ENCODE measurements at regions not wholly inside any gene's neighbourhood (a gene's known extent, or its start where the extent isn't known, plus 50 kb on each side); places are given as distances from the start of the nearest gene placed in this dataset.
"Not testable (repeated sequence)": the region's sequence is repeated elsewhere in the genome, so short reads cannot be mapped to it uniquely, and the experiment has no call there.

DNA sequence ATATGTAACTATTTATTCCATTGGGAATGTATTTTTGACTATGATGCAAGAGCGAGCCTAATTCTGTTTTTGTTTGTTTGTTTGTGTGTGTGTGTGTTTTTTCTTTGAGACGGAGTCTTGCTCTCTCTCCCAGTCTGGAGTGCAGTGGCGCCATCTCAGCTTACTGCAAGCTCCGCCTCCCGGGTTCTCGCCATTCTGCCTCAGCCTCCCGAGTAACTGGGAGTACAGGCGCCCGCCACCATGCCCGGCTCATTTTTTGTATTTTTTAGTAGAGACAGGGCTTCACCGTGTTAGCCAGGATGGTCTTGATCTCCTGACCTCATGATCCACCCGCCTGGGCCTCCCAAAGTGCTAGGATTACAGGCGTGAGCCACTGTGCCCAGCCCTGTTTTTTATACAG lies 415.4 kb upstream of the CDIN1 start:
- not testable (repeated sequence) for H3K4me3 ChIP-seq (ENCODE audit: low read length in 2 of 2); H3K36me3 ChIP-seq (ENCODE audit: control insufficient read depth in 2 of 2, insufficient read depth in 2 of 2, low read length in 2 of 2); H3K27ac ChIP-seq (ENCODE audit: low read depth in 2 of 2, low read length in 2 of 2); H3K9ac ChIP-seq (ENCODE audit: low read depth in 1 of 2, low read length in 2 of 2); H3K4me1 ChIP-seq (ENCODE audit: control insufficient read depth in 2 of 2, insufficient read depth in 2 of 2, low read length in 2 of 2); H3K9me3 ChIP-seq (ENCODE audit: control insufficient read depth in 2 of 2, low read length in 2 of 2); H3K27me3 ChIP-seq (ENCODE audit: control insufficient read depth in 2 of 2, insufficient read depth in 2 of 2, low read length in 2 of 2)

- no peak overlapping the region for H3K4me3 ChIP-seq (ENCODE audit: low read length in 2 of 2)
- peaks cover under 1 to 12% of the 10 kb centered on the region in 2 donors for H3K4me1 ChIP-seq (ENCODE audit: control insufficient read depth in 2 of 2, insufficient read depth in 2 of 2, low read length in 2 of 2)
- no peak overlapping the region for H3K27ac ChIP-seq (ENCODE audit: low read depth in 2 of 2, low read length in 2 of 2)
- H3K27me3 ChIP-seq (ENCODE audit: control insufficient read depth in 2 of 2, insufficient read depth in 2 of 2, low read length in 2 of 2): no peaks in the 10 kb centered on the region
- H3K9me3 ChIP-seq (ENCODE audit: control insufficient read depth in 2 of 2, low read length in 2 of 2): no peaks in the 10 kb centered on the region
- no peak overlapping the region for H3K9ac ChIP-seq (ENCODE audit: low read depth in 1 of 2, low read length in 2 of 2)
- H3K36me3 ChIP-seq (ENCODE audit: control insufficient read depth in 2 of 2, insufficient read depth in 2 of 2, low read length in 2 of 2): no peaks in the 10 kb centered on the region
These were observed 406.5 kb upstream of the CDIN1 start for GRCh38 chr15:36172955-36173354.

DNA sequence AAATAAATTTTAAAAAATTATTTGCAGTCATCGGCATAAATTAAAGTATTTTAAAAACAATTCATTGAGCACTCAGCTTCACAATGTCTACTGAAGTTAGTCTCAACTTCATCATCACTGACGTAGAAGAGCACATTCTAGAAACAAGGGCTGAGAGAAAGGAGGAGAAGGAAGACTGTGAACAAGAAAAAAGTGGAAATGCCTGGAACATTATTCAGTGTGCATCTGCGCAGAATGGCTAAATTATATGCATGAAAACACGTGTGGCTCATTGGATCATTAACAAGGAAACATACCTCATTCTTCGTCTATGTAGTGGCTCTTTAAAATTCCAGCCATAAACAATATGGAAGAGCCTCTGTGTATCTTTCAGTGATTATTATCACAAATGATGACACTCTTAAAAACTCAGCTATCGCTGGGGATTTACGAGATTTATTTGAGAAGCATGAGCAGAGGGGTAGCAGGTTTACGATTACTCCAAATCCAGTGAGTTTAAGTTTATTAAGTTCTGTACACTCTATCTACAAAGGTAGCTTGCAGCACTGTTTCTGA lies 404.2 kb upstream of the CDIN1 start:
- H3K9me3 ChIP-seq (ENCODE audit: control insufficient read depth in 2 of 2, low read length in 2 of 2): no peaks in the 10 kb centered on the region
- no peaks in the 10 kb centered on the region for H3K27me3 ChIP-seq (ENCODE audit: control insufficient read depth in 2 of 2, insufficient read depth in 2 of 2, low read length in 2 of 2)
- H3K4me3 ChIP-seq (ENCODE audit: low read length in 2 of 2): no peak overlapping the region
- H3K36me3 ChIP-seq (ENCODE audit: control insufficient read depth in 2 of 2, insufficient read depth in 2 of 2, low read length in 2 of 2): no peaks in the 10 kb centered on the region
- no peak overlapping the region for H3K27ac ChIP-seq (ENCODE audit: low read depth in 2 of 2, low read length in 2 of 2)
- H3K9ac ChIP-seq (ENCODE audit: low read depth in 1 of 2, low read length in 2 of 2): no peak overlapping the region
- peaks cover 3 to 12% of the 10 kb centered on the region in 2 donors for H3K4me1 ChIP-seq (ENCODE audit: control insufficient read depth in 2 of 2, insufficient read depth in 2 of 2, low read length in 2 of 2)

DNA sequence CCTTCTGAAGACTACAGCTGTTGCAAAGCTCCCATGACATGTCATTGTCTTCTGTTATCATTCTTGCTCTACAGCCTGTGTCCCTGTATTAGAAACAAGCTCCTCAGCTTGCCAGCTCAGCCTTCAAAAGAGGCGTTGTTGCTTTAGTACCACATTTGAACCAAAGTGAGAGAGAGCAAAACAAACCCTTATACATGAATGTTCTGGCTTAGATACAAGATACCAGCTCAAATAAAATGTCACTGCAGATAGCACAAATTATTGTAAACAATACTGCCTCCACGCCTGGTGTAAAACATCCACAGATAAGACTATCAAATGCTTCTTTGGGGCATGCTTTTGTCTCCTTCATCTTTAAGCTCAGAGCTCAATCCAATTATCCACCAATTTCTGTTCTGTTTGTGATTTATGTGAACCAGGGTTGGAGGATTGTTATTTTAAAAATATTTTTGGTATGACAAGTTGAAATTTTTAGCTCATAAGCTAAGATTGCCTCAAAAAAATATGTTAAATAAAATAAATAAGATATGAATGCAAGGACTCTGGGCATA lies 403.6 kb upstream of the CDIN1 start:
- peaks cover 3 to 12% of the 10 kb centered on the region in 2 donors for H3K4me1 ChIP-seq (ENCODE audit: control insufficient read depth in 2 of 2, insufficient read depth in 2 of 2, low read length in 2 of 2)
- no peak overlapping the region for H3K27ac ChIP-seq (ENCODE audit: low read depth in 2 of 2, low read length in 2 of 2)
- H3K9me3 ChIP-seq (ENCODE audit: control insufficient read depth in 2 of 2, low read length in 2 of 2): no peaks in the 10 kb centered on the region
- H3K27me3 ChIP-seq (ENCODE audit: control insufficient read depth in 2 of 2, insufficient read depth in 2 of 2, low read length in 2 of 2): no peaks in the 10 kb centered on the region
- no peak overlapping the region for H3K9ac ChIP-seq (ENCODE audit: low read depth in 1 of 2, low read length in 2 of 2)
- no peaks in the 10 kb centered on the region for H3K36me3 ChIP-seq (ENCODE audit: control insufficient read depth in 2 of 2, insufficient read depth in 2 of 2, low read length in 2 of 2)
- H3K4me3 ChIP-seq (ENCODE audit: low read length in 2 of 2): no peak overlapping the region

DNA sequence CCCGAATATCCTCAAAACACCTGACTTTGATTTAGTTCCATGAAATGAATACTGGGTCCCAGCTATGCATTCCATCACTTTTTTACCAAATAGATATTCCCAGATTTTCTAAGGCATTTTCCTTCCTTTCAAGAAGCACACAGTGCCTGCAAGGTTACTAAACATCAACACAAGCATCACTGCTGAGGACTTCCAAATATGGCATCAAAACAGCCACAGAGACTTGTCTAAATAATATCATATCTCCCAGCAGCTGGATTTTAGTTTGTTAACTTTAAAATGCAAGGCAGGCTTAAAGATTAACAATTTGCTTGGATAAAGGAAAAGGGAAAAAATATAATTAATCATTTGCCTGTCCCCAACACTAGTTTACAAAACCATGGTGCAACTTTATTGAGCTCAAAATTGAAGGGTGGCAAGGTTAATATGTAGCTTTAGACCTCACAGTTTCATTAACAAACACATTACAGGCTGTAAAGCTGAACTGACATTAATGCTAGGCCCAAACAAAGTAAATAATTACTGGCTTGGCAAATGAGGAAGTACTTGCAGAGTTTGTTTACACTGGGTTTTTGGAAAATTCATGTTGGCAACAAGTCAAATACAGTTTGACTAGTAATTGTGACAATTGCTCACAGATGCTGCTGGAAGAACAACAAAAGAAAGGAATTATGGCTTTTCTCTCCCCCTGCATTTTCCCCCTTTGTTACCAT lies 401.7 kb upstream of the CDIN1 start:
- H3K4me1 ChIP-seq (ENCODE audit: control insufficient read depth in 2 of 2, insufficient read depth in 2 of 2, low read length in 2 of 2): peaks cover 3 to 12% of the 10 kb centered on the region in 2 donors
- no peak overlapping the region for H3K4me3 ChIP-seq (ENCODE audit: low read length in 2 of 2)
- H3K9ac ChIP-seq (ENCODE audit: low read depth in 1 of 2, low read length in 2 of 2): no peak overlapping the region
- H3K36me3 ChIP-seq (ENCODE audit: control insufficient read depth in 2 of 2, insufficient read depth in 2 of 2, low read length in 2 of 2): no peaks in the 10 kb centered on the region
- H3K9me3 ChIP-seq (ENCODE audit: control insufficient read depth in 2 of 2, low read length in 2 of 2): no peaks in the 10 kb centered on the region
- H3K27me3 ChIP-seq (ENCODE audit: control insufficient read depth in 2 of 2, insufficient read depth in 2 of 2, low read length in 2 of 2): no peaks in the 10 kb centered on the region
- H3K27ac ChIP-seq (ENCODE audit: low read depth in 2 of 2, low read length in 2 of 2): no peak overlapping the region

DNA sequence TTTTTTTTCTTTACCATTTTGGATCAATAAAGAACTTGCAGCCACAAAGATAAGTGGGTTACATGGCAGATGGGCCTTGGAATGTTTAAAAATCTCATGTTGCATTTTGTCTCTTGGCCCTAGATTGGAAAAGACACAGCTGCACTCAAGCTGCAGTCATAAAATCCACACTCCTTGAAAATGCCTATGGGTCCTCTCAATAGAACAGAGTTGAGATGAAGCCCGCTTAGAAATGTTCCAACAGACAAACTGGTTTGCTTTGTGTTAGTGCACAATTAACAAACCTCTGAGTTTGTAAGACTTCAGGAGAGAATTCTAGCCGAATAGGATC lies 401.2 kb upstream of the CDIN1 start:
- Histone ChIP-seq H3K27me3 (ENCODE audit: control insufficient read depth in 2 of 2, insufficient read depth in 2 of 2, low read length in 2 of 2) (no peaks in the 10 kb centered on the region), H3K36me3 (ENCODE audit: control insufficient read depth in 2 of 2, insufficient read depth in 2 of 2, low read length in 2 of 2) (no peaks in the 10 kb centered on the region), H3K9me3 (ENCODE audit: control insufficient read depth in 2 of 2, low read length in 2 of 2) (no peaks in the 10 kb centered on the region), H3K27ac (ENCODE audit: low read depth in 2 of 2, low read length in 2 of 2) (no peak overlapping the region), H3K4me1 (ENCODE audit: control insufficient read depth in 2 of 2, insufficient read depth in 2 of 2, low read length in 2 of 2) (peaks cover 3 to 12% of the 10 kb centered on the region in 2 donors), H3K9ac (ENCODE audit: low read depth in 1 of 2, low read length in 2 of 2) (no peak overlapping the region), H3K4me3 (ENCODE audit: low read length in 2 of 2) (no peak overlapping the region)

GRCh38 chr15:36183201-36183600 lies 396.2 kb upstream of the CDIN1 start:
- Histone ChIP-seq H3K27me3 (ENCODE audit: control insufficient read depth in 2 of 2, insufficient read depth in 2 of 2, low read length in 2 of 2) (no peaks in the 10 kb centered on the region), H3K9ac (ENCODE audit: low read depth in 1 of 2, low read length in 2 of 2) (no peak overlapping the region), H3K4me3 (ENCODE audit: low read length in 2 of 2) (no peak overlapping the region), H3K9me3 (ENCODE audit: control insufficient read depth in 2 of 2, low read length in 2 of 2) (no peaks in the 10 kb centered on the region), H3K4me1 (ENCODE audit: control insufficient read depth in 2 of 2, insufficient read depth in 2 of 2, low read length in 2 of 2) (no peaks in the 10 kb centered on the region), H3K36me3 (ENCODE audit: control insufficient read depth in 2 of 2, insufficient read depth in 2 of 2, low read length in 2 of 2) (no peaks in the 10 kb centered on the region), H3K27ac (ENCODE audit: low read depth in 2 of 2, low read length in 2 of 2) (no peak overlapping the region)

GRCh38 chr15:36185438-36185837 lies 394.0 kb upstream of the CDIN1 start:
- H3K4me1 ChIP-seq (ENCODE audit: control insufficient read depth in 2 of 2, insufficient read depth in 2 of 2, low read length in 2 of 2): no peaks in the 10 kb centered on the region
- no peak overlapping the region for H3K4me3 ChIP-seq (ENCODE audit: low read length in 2 of 2)
- no peaks in the 10 kb centered on the region for H3K36me3 ChIP-seq (ENCODE audit: control insufficient read depth in 2 of 2, insufficient read depth in 2 of 2, low read length in 2 of 2)
- H3K9ac ChIP-seq (ENCODE audit: low read depth in 1 of 2, low read length in 2 of 2): no peak overlapping the region
- H3K27me3 ChIP-seq (ENCODE audit: control insufficient read depth in 2 of 2, insufficient read depth in 2 of 2, low read length in 2 of 2): no peaks in the 10 kb centered on the region
- H3K9me3 ChIP-seq (ENCODE audit: control insufficient read depth in 2 of 2, low read length in 2 of 2): no peaks in the 10 kb centered on the region
- H3K27ac ChIP-seq (ENCODE audit: low read depth in 2 of 2, low read length in 2 of 2): no peak overlapping the region

DNA sequence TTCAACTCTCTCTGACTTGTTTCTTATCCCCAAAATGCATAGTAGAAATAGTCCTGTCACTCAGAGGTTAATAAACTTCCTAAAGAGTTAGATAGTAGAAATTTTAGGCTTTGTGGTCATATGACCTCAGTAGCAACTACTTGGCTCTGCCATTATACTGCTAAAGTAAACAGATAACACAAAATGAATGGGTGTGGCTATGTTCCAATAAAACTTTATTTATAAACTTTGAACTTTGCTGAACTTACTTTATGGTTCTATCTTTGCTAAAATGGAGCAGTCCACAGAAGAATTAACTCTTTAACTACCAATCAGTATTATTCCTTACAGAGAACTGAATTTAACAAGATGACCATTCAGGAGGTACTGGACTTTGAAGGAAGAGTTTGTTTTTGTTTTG lies 393.6 kb upstream of the CDIN1 start:
- Histone ChIP-seq H3K9me3 (ENCODE audit: control insufficient read depth in 2 of 2, low read length in 2 of 2) (no peaks in the 10 kb centered on the region), H3K36me3 (ENCODE audit: control insufficient read depth in 2 of 2, insufficient read depth in 2 of 2, low read length in 2 of 2) (no peaks in the 10 kb centered on the region), H3K4me1 (ENCODE audit: control insufficient read depth in 2 of 2, insufficient read depth in 2 of 2, low read length in 2 of 2) (no peaks in the 10 kb centered on the region), H3K4me3 (ENCODE audit: low read length in 2 of 2) (no peak overlapping the region), H3K27ac (ENCODE audit: low read depth in 2 of 2, low read length in 2 of 2) (no peak overlapping the region), H3K9ac (ENCODE audit: low read depth in 1 of 2, low read length in 2 of 2) (no peak overlapping the region), H3K27me3 (ENCODE audit: control insufficient read depth in 2 of 2, insufficient read depth in 2 of 2, low read length in 2 of 2) (no peaks in the 10 kb centered on the region)

- H3K9ac ChIP-seq (ENCODE audit: low read depth in 1 of 2, low read length in 2 of 2): no peak overlapping the region
- no peak overlapping the region for H3K27ac ChIP-seq (ENCODE audit: low read depth in 2 of 2, low read length in 2 of 2)
- no peaks in the 10 kb centered on the region for H3K9me3 ChIP-seq (ENCODE audit: control insufficient read depth in 2 of 2, low read length in 2 of 2)
- H3K36me3 ChIP-seq (ENCODE audit: control insufficient read depth in 2 of 2, insufficient read depth in 2 of 2, low read length in 2 of 2): no peaks in the 10 kb centered on the region
- no peaks in the 10 kb centered on the region for H3K27me3 ChIP-seq (ENCODE audit: control insufficient read depth in 2 of 2, insufficient read depth in 2 of 2, low read length in 2 of 2)
- no peaks in the 10 kb centered on the region for H3K4me1 ChIP-seq (ENCODE audit: control insufficient read depth in 2 of 2, insufficient read depth in 2 of 2, low read length in 2 of 2)
- no peak overlapping the region for H3K4me3 ChIP-seq (ENCODE audit: low read length in 2 of 2)
These were observed 393.1 kb upstream of the CDIN1 start for GRCh38 chr15:36186376-36186775.
